Mammary epithelial cell (primary cell): ENCODE measurements at regions not wholly inside any gene's neighbourhood (a gene's known extent, or its start where the extent isn't known, plus 50 kb on each side); places are given as distances from the start of the nearest gene placed in this dataset.

ENCODE experiments used
- CTCF ChIP-seq, 2 donors: IDR thresholded peaks in 1 of 2; conservative IDR thresholded peaks in 1 of 2; 2 replicates each; pipeline ENCODE4 v1.5.1; 2011 to 2012; ENCODE audit warnings: inconsistent platforms in 2 of 2, low read length in 2 of 2, mild to moderate bottlenecking in 2 of 2, control low read depth in 1 of 2, low read depth in 1 of 2; ENCODE audit not compliant: insufficient read depth in 1 of 2; ENCODE audit errors: extremely low read depth in 1 of 2
- EZH2 ChIP-seq: IDR thresholded peaks from 2 replicates; pipeline ENCODE4 v1.6.1; 2012; ENCODE audit warnings: low read length, inconsistent platforms, borderline replicate concordance

DNA sequence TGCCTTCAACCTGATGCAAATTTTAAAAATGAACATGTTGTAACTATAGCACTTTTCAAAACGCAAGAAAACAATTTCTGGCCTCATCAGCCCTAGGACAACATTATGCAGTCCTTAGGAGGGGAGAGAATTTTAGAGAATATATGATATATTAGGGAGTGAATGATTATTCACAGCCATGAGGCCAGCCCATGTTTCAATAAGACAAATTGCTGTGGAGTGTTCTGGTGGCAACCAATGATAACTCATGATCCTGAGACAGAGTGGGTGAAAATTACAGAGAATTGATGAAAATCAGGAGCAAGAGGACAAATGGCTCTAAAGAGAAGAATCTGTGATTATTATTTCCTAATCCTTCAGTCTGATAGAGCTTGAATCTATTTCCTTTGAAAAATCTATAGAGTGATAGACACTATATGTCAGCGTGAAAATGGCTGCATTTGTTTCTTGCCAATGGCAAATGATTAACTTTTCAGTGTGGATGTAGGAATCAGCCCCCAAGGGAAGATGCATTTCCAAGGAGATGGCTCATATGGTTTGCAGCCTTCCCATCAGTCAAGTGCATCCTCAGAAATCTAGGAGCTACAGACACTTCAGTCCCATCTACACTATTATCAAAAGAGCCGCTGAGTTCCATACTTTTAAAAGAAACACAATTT is 761.0 kb upstream of the ARRDC4 start:
- TF ChIP-seq CTCF (conservative IDR thresholded peaks at IDR 0.05 in 1 of 2, IDR thresholded peaks at IDR 0.05 in 1 of 2; ENCODE audit: extremely low read depth in 1 of 2, insufficient read depth in 1 of 2, low read depth in 1 of 2, low read length in 2 of 2) = no peak
- TF ChIP-seq EZH2 = no peak
